DOHH2 (cell line): ENCODE measurements at regions not wholly inside any gene's neighbourhood (a gene's known extent, or its start where the extent isn't known, plus 50 kb on each side); places are given as distances from the start of the nearest gene placed in this dataset.

Experiments
- H3F3A ChIP-seq: fragments of 200-600 bp; sonication (generic), shearing (Covaris generic); 2 replicates; pipeline ENCODE4 v1.6.0; 2016; ENCODE audit warnings: antibody characterized with exemption, mild to moderate bottlenecking; ENCODE audit not compliant: control insufficient read depth, insufficient read depth
- H3K27ac ChIP-seq: fragments of 200-600 bp; sonication (generic); 2 replicates; pipeline ENCODE4 v1.5.1; 2014; ENCODE audit warnings: low read depth, mild to moderate bottlenecking, low read length, moderate library complexity
- H3K27me3 ChIP-seq: fragments of 200-600 bp; sonication (generic); 2 replicates; pipeline ENCODE4 v1.6.1; 2014; ENCODE audit warnings: mild to moderate bottlenecking, low read length, mixed read lengths; ENCODE audit not compliant: control insufficient read depth
- H3K36me3 ChIP-seq: fragments of 200-600 bp; sonication (generic); 2 replicates; pipeline ENCODE4 v1.6.1; 2014; ENCODE audit warnings: mild to moderate bottlenecking, low read length, moderate library complexity, mixed read lengths; ENCODE audit not compliant: control insufficient read depth
- H3K4me1 ChIP-seq: fragments of 200-600 bp; sonication (generic); 2 replicates; pipeline ENCODE4 v1.6.1; 2014; ENCODE audit warnings: mild to moderate bottlenecking, low read length, mixed read lengths; ENCODE audit not compliant: control insufficient read depth
- H3K4me2 ChIP-seq: fragments of 200-600 bp; sonication (generic); 2 replicates; pipeline ENCODE4 v1.6.0; 2014; ENCODE audit warnings: mild to moderate bottlenecking, low read length, moderate library complexity
- H3K4me3 ChIP-seq: fragments of 200-600 bp; sonication (generic); 2 replicates; pipeline ENCODE4 v1.5.1; 2014; ENCODE audit warnings: mild to moderate bottlenecking, low read length, mixed read lengths
- H3K79me2 ChIP-seq: fragments of 200-600 bp; sonication (generic); 2 replicates; pipeline ENCODE4 v1.6.1; 2014; ENCODE audit warnings: mild to moderate bottlenecking, low read length, mixed read lengths; ENCODE audit not compliant: control insufficient read depth
- H3K9me2 ChIP-seq: fragments of 200-600 bp; sonication (generic); replicated peaks from 2 replicates; pipeline ENCODE4 v1.6.1; 2014; ENCODE audit warnings: mild to moderate bottlenecking, low read length, mixed read lengths; ENCODE audit not compliant: control insufficient read depth
- H3K9me3 ChIP-seq: fragments of 200-600 bp; sonication (generic); 2 replicates; pipeline ENCODE4 v1.6.1; 2014; ENCODE audit warnings: antibody characterized with exemption, low read length, mixed read lengths; ENCODE audit not compliant: control insufficient read depth, insufficient read depth
- H4K20me1 ChIP-seq: fragments of 200-600 bp; sonication (generic); 2 replicates; pipeline ENCODE4 v1.6.0; 2014; ENCODE audit warnings: low read depth, mild to moderate bottlenecking, antibody characterized with exemption, low read length, moderate library complexity; ENCODE audit not compliant: control insufficient read depth, insufficient read depth
- CTCF ChIP-seq: fragments of 200-600 bp; sonication (generic); IDR thresholded peaks from one replicate; pipeline ENCODE4 v1.5.1; 2014; ENCODE audit warnings: antibody characterized with exemption, mild to moderate bottlenecking, low read depth, low read length; ENCODE audit not compliant: poor library complexity, severe bottlenecking
- EZH2phosphoT487 ChIP-seq: fragments of 200-600 bp; sonication (generic); IDR thresholded peaks from 2 replicates; pipeline ENCODE4 v1.6.1; 2017; ENCODE audit warnings: borderline replicate concordance, mild to moderate bottlenecking, antibody characterized with exemption, low read length, moderate library complexity, mixed read lengths

- Histone ChIP-seq H3K4me2 (peak overlapping the region; percentile 79), H3K4me3 (peak overlapping the region; percentile 80), H3K27me3 (no peaks in the 10 kb centered on the region), H3K79me2 (peaks cover 96% of the 10 kb centered on the region), H3K9me2 (no peaks in the 10 kb centered on the region), H3F3A (peaks cover 30% of the 10 kb centered on the region), H4K20me1 (peaks cover 5% of the 10 kb centered on the region; the same call in 1 of the 2 replicates), H3K9me3 (no peaks in the 10 kb centered on the region), H3K27ac (peak overlapping the region; percentile 41), H3K4me1 (peaks cover 65% of the 10 kb centered on the region), H3K36me3 (peaks cover 40% of the 10 kb centered on the region)
- no peak for TF ChIP-seq CTCF
- no peak for TF ChIP-seq EZH2phosphoT487
These were observed 241.9 kb upstream of the TOPAZ1 start for GRCh38 chr3:43999728-44000319.

GRCh38 chr3:44000586-44000985, 241.1 kb upstream of the TOPAZ1 start:
- no peak for TF ChIP-seq CTCF
- no peak for TF ChIP-seq EZH2phosphoT487
- Histone ChIP-seq H3K4me2 (peak overlapping the region; percentile 79), H3K9me3 (no peaks in the 10 kb centered on the region), H3F3A (peaks cover 30% of the 10 kb centered on the region), H4K20me1 (peaks cover 5% of the 10 kb centered on the region; the same call in 1 of the 2 replicates), H3K27me3 (no peaks in the 10 kb centered on the region), H3K79me2 (peaks cover 99% of the 10 kb centered on the region), H3K36me3 (peaks cover 46% of the 10 kb centered on the region), H3K4me3 (peak overlapping the region; percentile 80), H3K9me2 (no peaks in the 10 kb centered on the region), H3K4me1 (peaks cover 65% of the 10 kb centered on the region), H3K27ac (no peak overlapping the region)

- Histone ChIP-seq H3K4me1 (peaks cover 69% of the 10 kb centered on the region), H3K9me3 (no peaks in the 10 kb centered on the region), H3K27ac (no peak overlapping the region), H4K20me1 (peaks cover 5% of the 10 kb centered on the region; the same call in 1 of the 2 replicates), H3F3A (peaks cover 32% of the 10 kb centered on the region), H3K4me2 (peak overlapping the region; percentile 79), H3K79me2 (peaks cover 99% of the 10 kb centered on the region), H3K27me3 (no peaks in the 10 kb centered on the region), H3K4me3 (peak overlapping the region; percentile 80), H3K36me3 (peaks cover 51% of the 10 kb centered on the region), H3K9me2 (no peaks in the 10 kb centered on the region)
- TF ChIP-seq CTCF (no peak), EZH2phosphoT487 (no peak)
These were observed 240.6 kb upstream of the TOPAZ1 start for GRCh38 chr3:44001072-44001471.
